IPS DF 6.9 (cell line): ENCODE measurements at regions not wholly inside any gene's neighbourhood (a gene's known extent, or its start where the extent isn't known, plus 50 kb on each side); places are given as distances from the start of the nearest gene placed in this dataset.

Source experiments
- DNase-seq: peaks from one replicate; pipeline ENCODE4 v3.0.0-alpha.2; 2013; ENCODE audit warnings: low read depth, low spot score
- H3K27ac ChIP-seq: one replicate; pipeline ENCODE4 v1.5.1; 2013; ENCODE audit warnings: low read length, control low read depth
- H3K27me3 ChIP-seq: 2 replicates; pipeline ENCODE4 v1.6.1; 2013; ENCODE audit warnings: mild to moderate bottlenecking, low read length; ENCODE audit not compliant: control insufficient read depth, insufficient read depth
- H3K36me3 ChIP-seq: 2 replicates; pipeline ENCODE4 v1.6.1; 2013; ENCODE audit warnings: low read length; ENCODE audit not compliant: control insufficient read depth, insufficient read depth
- H3K4me1 ChIP-seq: 2 replicates; pipeline ENCODE4 v1.6.1; 2013; ENCODE audit warnings: low read length; ENCODE audit not compliant: control insufficient read depth, insufficient read depth
- H3K4me3 ChIP-seq: 2 replicates; pipeline ENCODE4 v1.5.1; 2013; ENCODE audit warnings: mild to moderate bottlenecking, low read length
- H3K9me3 ChIP-seq: 2 replicates; pipeline ENCODE4 v1.6.1; 2013; ENCODE audit warnings: low read length, inconsistent platforms; ENCODE audit not compliant: control insufficient read depth, insufficient read depth
- WGBS: extraction: QIAGEN DNeasy Blood & Tissue Kit; methylation state at CpG from one replicate; pipeline ENCODE4 v1.1.7; 2013; ENCODE audit warnings: mixed read lengths, missing lambda C conversion rate; ENCODE audit not compliant: insufficient read length, insufficient coverage; 5-methylcytosine and 5-hydroxymethylcytosine counted together

GRCh38 chr2:146125551-146125950 is 1605.6 kb upstream of the ZEB2 start:
- no peaks in the 10 kb centered on the region for H3K4me1 ChIP-seq
- no peaks in the 10 kb centered on the region for H3K36me3 ChIP-seq
- H3K27ac ChIP-seq, result no peak overlapping the region
- no peak for DNase-seq
- no peaks in the 10 kb centered on the region for H3K27me3 ChIP-seq
- no peak overlapping the region for H3K4me3 ChIP-seq
- H3K9me3 ChIP-seq, result no peaks in the 10 kb centered on the region

- Histone ChIP-seq H3K9me3 (no peaks in the 10 kb centered on the region), H3K4me3 (no peak overlapping the region), H3K27ac (no peak overlapping the region), H3K27me3 (no peaks in the 10 kb centered on the region), H3K36me3 (no peaks in the 10 kb centered on the region), H3K4me1 (no peaks in the 10 kb centered on the region)
- no CpG with 5 or more reads among the region's 2 CpGs for WGBS
- no peak for DNase-seq
Observed at GRCh38 chr2:146124741-146125140, 1604.8 kb upstream of the ZEB2 start.

DNA sequence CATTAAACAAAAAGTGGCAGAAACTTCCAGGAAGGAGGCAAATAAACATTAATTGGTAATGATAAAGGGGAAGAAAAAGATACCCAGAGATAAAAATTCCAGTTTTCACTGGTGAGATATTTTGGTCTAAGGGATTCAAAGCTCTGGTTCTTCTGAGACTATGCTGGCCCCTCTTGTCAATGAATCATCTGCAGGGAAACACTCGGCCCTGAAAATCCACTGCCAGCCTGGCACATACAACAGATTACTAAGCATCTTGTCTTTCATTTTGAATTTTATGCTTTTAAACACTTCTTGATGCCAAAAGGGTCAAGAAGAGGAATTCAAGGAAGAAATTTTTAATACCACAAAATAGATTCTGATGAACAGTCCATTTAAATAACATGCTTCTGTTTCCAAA is 1603.8 kb upstream of the ZEB2 start:
- H3K27me3 ChIP-seq, result no peaks in the 10 kb centered on the region
- no CpG with 5 or more reads among the region's 1 CpG for WGBS
- DNase-seq, result no peak
- no peaks in the 10 kb centered on the region for H3K36me3 ChIP-seq
- no peak overlapping the region for H3K27ac ChIP-seq
- no peaks in the 10 kb centered on the region for H3K9me3 ChIP-seq
- H3K4me3 ChIP-seq, result no peak overlapping the region
- no peaks in the 10 kb centered on the region for H3K4me1 ChIP-seq

- no peak for DNase-seq
- Histone ChIP-seq H3K4me1 (no peaks in the 10 kb centered on the region), H3K4me3 (no peak overlapping the region), H3K27ac (no peak overlapping the region), H3K27me3 (no peaks in the 10 kb centered on the region), H3K9me3 (no peaks in the 10 kb centered on the region), H3K36me3 (no peaks in the 10 kb centered on the region)
- WGBS, result 100% methylated on average over 1 of the region's 3 CpGs
Observed at GRCh38 chr2:146123256-146123655, 1603.3 kb upstream of the ZEB2 start.

GRCh38 chr2:146119586-146119985 is 1599.7 kb upstream of the ZEB2 start:
- no peaks in the 10 kb centered on the region for H3K27me3 ChIP-seq
- WGBS, result 100% methylated on average over 1 of the region's 3 CpGs
- no peak overlapping the region for H3K4me3 ChIP-seq
- DNase-seq, result no peak
- H3K27ac ChIP-seq, result no peak overlapping the region
- H3K9me3 ChIP-seq, result no peaks in the 10 kb centered on the region
- no peaks in the 10 kb centered on the region for H3K4me1 ChIP-seq
- no peaks in the 10 kb centered on the region for H3K36me3 ChIP-seq

DNA sequence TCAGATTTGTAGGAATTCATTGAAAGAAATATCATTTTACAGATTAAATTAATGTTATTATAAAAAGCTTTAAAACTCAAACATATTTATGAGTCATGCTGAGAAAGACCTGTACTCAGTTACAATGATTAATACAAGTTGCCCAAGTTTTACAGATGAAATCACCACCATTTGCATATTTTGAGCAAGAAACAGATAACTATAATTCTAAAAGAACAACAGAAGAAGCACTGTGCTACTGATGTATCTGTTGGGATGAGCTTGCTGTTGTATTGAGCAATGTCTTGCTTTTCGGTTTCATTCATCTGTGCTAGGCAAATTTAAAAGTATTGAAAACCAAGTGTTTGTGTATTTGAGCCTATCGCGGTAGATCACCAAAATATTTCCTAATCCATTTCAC is 1589.1 kb upstream of the ZEB2 start:
- no peaks in the 10 kb centered on the region for H3K27me3 ChIP-seq
- H3K4me1 ChIP-seq, result no peaks in the 10 kb centered on the region
- no peaks in the 10 kb centered on the region for H3K36me3 ChIP-seq
- no peak overlapping the region for H3K27ac ChIP-seq
- no peak overlapping the region for H3K4me3 ChIP-seq
- DNase-seq, result no peak
- H3K9me3 ChIP-seq, result no peaks in the 10 kb centered on the region
- no CpG with 5 or more reads among the region's 3 CpGs for WGBS

DNA sequence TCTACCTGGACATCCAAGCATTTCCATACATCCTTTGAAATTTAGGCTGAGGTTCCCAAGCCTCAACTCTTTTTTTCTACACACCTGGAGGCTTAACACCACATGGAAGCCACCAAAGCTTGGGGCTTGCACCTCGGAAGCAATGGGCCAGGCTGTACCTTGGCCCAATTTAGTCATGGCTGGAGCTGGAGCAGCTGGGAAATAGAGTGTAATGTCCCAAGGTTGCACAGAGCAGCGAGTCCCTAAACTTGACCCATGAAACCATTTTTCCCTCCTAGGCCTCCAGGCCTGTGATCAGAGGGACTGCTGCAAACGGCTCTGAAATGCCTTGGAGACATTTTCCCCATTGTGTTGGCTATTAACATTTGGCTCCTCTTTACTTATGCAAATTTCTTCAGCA is 1574.3 kb upstream of the ZEB2 start:
- Histone ChIP-seq H3K27me3 (no peaks in the 10 kb centered on the region; the same call in 1 of the 2 replicates), H3K4me3 (no peak overlapping the region), H3K36me3 (no peaks in the 10 kb centered on the region), H3K4me1 (no peaks in the 10 kb centered on the region), H3K9me3 (peaks cover 4% of the 10 kb centered on the region), H3K27ac (no peak overlapping the region)
- WGBS, result no CpG with 5 or more reads among the region's 3 CpGs
- DNase-seq, result no peak

DNA sequence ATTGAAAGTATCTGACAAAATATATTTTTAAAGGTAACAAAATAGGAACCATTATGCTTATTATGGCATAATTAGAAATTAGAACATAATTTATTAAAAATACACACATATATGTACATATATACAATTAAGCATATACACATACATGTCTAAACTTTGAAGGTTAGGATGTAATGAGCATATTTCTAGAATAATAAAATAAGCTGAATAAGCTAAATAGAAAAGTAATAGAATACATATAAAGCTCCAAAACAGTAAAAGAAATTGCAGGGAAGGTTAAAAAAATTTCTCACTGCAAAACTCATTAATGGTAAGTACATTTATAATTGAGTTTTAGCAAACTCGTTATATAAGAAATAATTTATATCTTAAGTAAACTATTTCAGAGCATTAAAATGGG is 1561.5 kb upstream of the ZEB2 start:
- no peak overlapping the region for H3K4me3 ChIP-seq

DNA sequence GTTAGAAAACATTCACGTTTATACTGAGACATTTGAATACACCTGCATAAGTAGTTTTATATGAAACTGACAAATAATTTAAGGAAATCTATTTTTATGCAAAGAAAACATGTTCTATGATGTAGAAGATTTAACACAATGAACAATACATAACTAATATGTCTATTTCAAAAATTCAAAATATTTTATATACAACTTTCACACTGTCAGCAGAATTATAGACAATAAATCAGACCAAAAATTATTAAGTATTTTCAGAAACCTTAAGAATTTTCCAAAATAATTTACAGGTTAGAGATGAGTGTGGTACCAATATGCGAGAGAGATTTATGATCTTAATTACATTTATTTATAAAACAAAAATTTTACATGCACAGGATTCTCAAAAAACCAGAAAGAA is 1561.0 kb upstream of the ZEB2 start:
- Histone ChIP-seq H3K4me3 (no peak overlapping the region), H3K27me3 (no peaks in the 10 kb centered on the region), H3K36me3 (no peaks in the 10 kb centered on the region), H3K9me3 (no peaks in the 10 kb centered on the region), H3K4me1 (no peaks in the 10 kb centered on the region), H3K27ac (no peak overlapping the region)
- no peak for DNase-seq
- no CpG with 5 or more reads among the region's 2 CpGs for WGBS

More for the DNA sequence above, 1561.5 kb upstream of the ZEB2 start:
- no peak overlapping the region for H3K27ac ChIP-seq
- H3K4me1 ChIP-seq, result no peaks in the 10 kb centered on the region
- H3K36me3 ChIP-seq, result no peaks in the 10 kb centered on the region
- H3K9me3 ChIP-seq, result no peaks in the 10 kb centered on the region
- H3K27me3 ChIP-seq, result no peaks in the 10 kb centered on the region
- WGBS, result no CpG with 5 or more reads among the region's 1 CpG
- no peak for DNase-seq

DNA sequence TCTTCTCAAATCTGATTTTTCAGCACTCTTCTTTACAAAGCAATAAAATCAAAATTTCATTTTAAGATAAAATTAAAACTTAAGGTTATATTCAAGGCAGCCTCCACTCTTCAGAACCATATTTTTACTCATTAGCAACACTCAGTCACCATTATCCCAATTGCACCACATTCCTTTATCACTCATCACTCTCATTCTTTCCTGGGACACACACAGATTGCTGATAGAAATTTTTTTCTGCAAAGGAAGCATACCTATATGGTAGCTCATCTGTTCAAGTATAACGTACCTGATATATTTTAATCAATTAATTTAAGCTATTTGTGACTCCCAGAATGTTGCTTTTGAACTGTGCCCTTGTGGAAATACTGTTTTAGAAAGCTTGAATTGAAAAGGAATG is 1559.3 kb upstream of the ZEB2 start:
- no peaks in the 10 kb centered on the region for H3K4me1 ChIP-seq
- no CpG with 5 or more reads among the region's 1 CpG for whole genome bisulfite sequencing

DNA sequence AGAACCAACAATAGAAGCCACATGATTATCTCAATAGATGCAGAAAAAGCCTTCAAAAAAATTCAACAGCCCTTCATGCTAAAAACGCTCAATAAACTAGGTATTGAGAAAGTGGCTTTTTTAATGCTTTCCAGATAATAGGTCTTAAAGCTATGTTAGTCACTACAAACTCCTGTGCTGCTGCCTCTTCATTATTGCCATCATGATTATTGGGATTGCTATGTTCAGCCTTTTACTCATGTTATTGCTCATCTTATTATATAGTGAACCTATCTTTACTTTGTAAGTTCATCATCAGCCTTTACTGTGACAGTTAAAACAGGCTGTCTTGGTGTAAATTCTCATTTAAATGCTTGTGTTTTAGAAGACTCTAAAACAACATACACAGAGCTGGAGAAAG is 1557.2 kb upstream of the ZEB2 start:
- H3K4me3 ChIP-seq, result no peak overlapping the region
- WGBS, result no CpG with 5 or more reads among the region's 1 CpG
- no peak for DNase-seq
- H3K27ac ChIP-seq, result no peak overlapping the region
- no peaks in the 10 kb centered on the region for H3K27me3 ChIP-seq
- H3K36me3 ChIP-seq, result no peaks in the 10 kb centered on the region
- no peaks in the 10 kb centered on the region for H3K4me1 ChIP-seq
- no peaks in the 10 kb centered on the region for H3K9me3 ChIP-seq

More for the DNA sequence above, 1559.3 kb upstream of the ZEB2 start:
- no peaks in the 10 kb centered on the region for H3K9me3 ChIP-seq
- no peaks in the 10 kb centered on the region for H3K36me3 ChIP-seq
- no peaks in the 10 kb centered on the region for H3K27me3 ChIP-seq
- H3K27ac ChIP-seq, result no peak overlapping the region
- DNase-seq, result no peak
- H3K4me3 ChIP-seq, result no peak overlapping the region
